Pancreas (tissue), 10 donors: ENCODE measurements at regions not wholly inside any gene's neighbourhood (a gene's known extent, or its start where the extent isn't known, plus 50 kb on each side); places are given as distances from the start of the nearest gene placed in this dataset.

ENCODE experiments used
- ATAC-seq, 4 donors: fragments of 200-7000 bp; cut with Tn5 transposase; one replicate each; pipeline versions ENCODE4 v1.8.0 to v1.9.1; 2020; ENCODE audit warnings: mild to moderate bottlenecking in 4 of 4, moderate library complexity in 4 of 4
- DNase-seq, 6 donors: peaks; one replicate each; pipeline ENCODE4 v3.0.0-alpha.2; 2020
- FAIRE-seq: peaks from 2 replicates; lab custom pipeline; 2012; peaks lifted over from hg19 to GRCh38; lab: Jason Lieb, UNC
- H3K27ac ChIP-seq, 4 donors: fragments of 200-600 bp; sonication (generic); 1 replicate in 3 of 4; 2 replicates in 1 of 4; pipeline versions ENCODE4 v1.5.0 to v1.8.0; 2020
- H3K27me3 ChIP-seq, 4 donors: fragments of 200-600 bp; one replicate each; pipeline ENCODE4 v1.8.0; 2021
- H3K36me3 ChIP-seq, 3 donors: fragments of 200-600 bp; sonication (generic) in 1 of 3; one replicate each; pipeline versions ENCODE4 v1.5.0 to v1.8.0; 2020 to 2021
- H3K4me1 ChIP-seq, 3 donors: fragments of 200-600 bp; one replicate each; pipeline ENCODE4 v1.8.0; 2021
- H3K4me3 ChIP-seq, 4 donors: fragments of 200-600 bp; sonication (generic) in 2 of 4; one replicate each; pipeline versions ENCODE4 v1.5.0 to v1.8.0; 2020 to 2021
- H3K9me3 ChIP-seq, 4 donors: fragments of 200-600 bp; one replicate each; pipeline ENCODE4 v1.8.0; 2021
- CTCF ChIP-seq, 4 donors: fragments of 200-600 bp; sonication (generic) in 3 of 4; IDR thresholded peaks; one replicate each; pipeline versions ENCODE4 v1.5.0 to v1.8.0; 2021; ENCODE audit warnings: antibody characterized with exemption in 4 of 4
- WGBS, 2 donors: extraction: QIAGEN DNeasy Blood & Tissue Kit; methylation state at CpG; one replicate each; pipeline ENCODE4 v1.1.7; 2013; 5-methylcytosine and 5-hydroxymethylcytosine counted together
- intact Hi-C, 3 donors: fragments of 100-400 bp; cut with DNase I; formaldehyde crosslinking; loops; one replicate each; pipeline versions ENCODE4 v1.11.1 to v1.14.2; 2022
- donor health status: healthy with polysubstance abuse.
- donor health status: DM: no; HTN: no; CAD: no; lungs with moderate emphysema.
- donor health status: DM: no; HTN: no; CAD: no.
- donor health status: control.
- donor health status: control.
- donor health status: Bipolar disorder and iron deficiency.
- donor health status: DM: yes; HTN: yes; CAD: no.
- donor health status: DM: no; HTN: no; CAD: no.
- donor health status: DM: no; HTN: no; CAD: no.
- donor health status: DM: yes; HTN: yes; CAD: no.

- H3K27ac ChIP-seq = no peak overlapping the region
- no peak for TF ChIP-seq CTCF (IDR thresholded peaks at IDR 0.05)
- DNase-seq = peak in 1 of 6 donors; percentile 16
- intact Hi-C loops = no loop called here
- no peak for FAIRE-seq
- peaks cover 4 to 20% (median 10%) of the 10 kb centered on the region in 3 donors for H3K4me1 ChIP-seq
- 94 to 97% methylated on average over 4 of the region's 4 CpGs for WGBS, 2 donors
- H3K9me3 ChIP-seq = no peaks in the 10 kb centered on the region
- no peaks in the 10 kb centered on the region for H3K27me3 ChIP-seq
- H3K4me3 ChIP-seq = no peak overlapping the region
- H3K36me3 ChIP-seq = no peaks in the 10 kb centered on the region
- ATAC-seq = no peak
These were observed 70.4 kb upstream of the VIPR2 start for GRCh38 chr7:159215076-159215475.

- Histone ChIP-seq H3K4me3 (no peak overlapping the region), H3K27ac (peak overlapping the region in 3 of 4 donors; percentile 67 to 80 (median 68)), H3K27me3 (no peaks in the 10 kb centered on the region), H3K9me3 (no peaks in the 10 kb centered on the region), H3K36me3 (no peaks in the 10 kb centered on the region), H3K4me1 (peaks cover 4 to 20% (median 10%) of the 10 kb centered on the region in 3 donors)
- peak; percentile 84 to 93 (median 88) for ATAC-seq
- intact Hi-C loops = no loop called here
- WGBS, 2 donors = 20 to 38% methylated on average over 2 of the region's 2 CpGs
- no peak for TF ChIP-seq CTCF (IDR thresholded peaks at IDR 0.05)
- DNase-seq = peak in 5 of 6 donors; percentile 20 to 70 (median 58)
- FAIRE-seq = no peak
These were observed 68.6 kb upstream of the VIPR2 start for GRCh38 chr7:159213253-159213652.

GRCh38 chr7:159212226-159212625 lies 67.6 kb upstream of the VIPR2 start:
- no peak for FAIRE-seq
- H3K27ac ChIP-seq = peak overlapping the region in 2 of 4 donors; percentile 40 to 51
- peaks cover 4 to 20% (median 10%) of the 10 kb centered on the region in 3 donors for H3K4me1 ChIP-seq
- no peak for TF ChIP-seq CTCF (IDR thresholded peaks at IDR 0.05)
- intact Hi-C loops = no loop called here
- H3K36me3 ChIP-seq = no peaks in the 10 kb centered on the region
- no peak overlapping the region for H3K4me3 ChIP-seq
- DNase-seq = no peak
- no peak for ATAC-seq
- no peaks in the 10 kb centered on the region for H3K9me3 ChIP-seq
- 87 to 92% methylated on average over 4 of the region's 4 CpGs for WGBS, 2 donors
- H3K27me3 ChIP-seq = no peaks in the 10 kb centered on the region

- peak in 4 of 6 donors; percentile 30 to 45 (median 38) for DNase-seq
- Histone ChIP-seq H3K36me3 (no peaks in the 10 kb centered on the region), H3K4me3 (no peak overlapping the region), H3K27ac (peak overlapping the region in 3 of 4 donors; percentile 7 to 51 (median 40)), H3K9me3 (no peaks in the 10 kb centered on the region), H3K4me1 (peaks cover 4 to 20% (median 10%) of the 10 kb centered on the region in 3 donors), H3K27me3 (no peaks in the 10 kb centered on the region)
- TF ChIP-seq CTCF (IDR thresholded peaks at IDR 0.05) = no peak
- 42 to 59% methylated on average over 19 of the region's 19 CpGs for WGBS, 2 donors
- FAIRE-seq = no peak
- intact Hi-C loops = no loop called here
- peak; percentile 63 to 80 (median 68) for ATAC-seq
These were observed 67.0 kb upstream of the VIPR2 start for GRCh38 chr7:159211540-159212182.

- no peaks in the 10 kb centered on the region for H3K9me3 ChIP-seq
- no peak for ATAC-seq
- H3K27ac ChIP-seq = no peak overlapping the region
- no peaks in the 10 kb centered on the region for H3K27me3 ChIP-seq
- peaks cover 4 to 20% (median 10%) of the 10 kb centered on the region in 3 donors for H3K4me1 ChIP-seq
- 92 to 97% methylated on average over 1 of the region's 1 CpG for WGBS, 2 donors
- H3K4me3 ChIP-seq = no peak overlapping the region
- no peak for FAIRE-seq
- intact Hi-C loops = no loop called here
- TF ChIP-seq CTCF (IDR thresholded peaks at IDR 0.05) = no peak
- no peaks in the 10 kb centered on the region for H3K36me3 ChIP-seq
- no peak for DNase-seq
These were observed 66.0 kb upstream of the VIPR2 start for GRCh38 chr7:159210581-159211235.
